Naive thymus-derived CD8-positive, alpha-beta T cell (primary cell): ENCODE measurements at regions not wholly inside any gene's neighbourhood (a gene's known extent, or its start where the extent isn't known, plus 50 kb on each side); places are given as distances from the start of the nearest gene placed in this dataset.
A peak's percentile ranks its signal among the peaks of the same experiment; 100 is the strongest.

ENCODE experiments used
- ATAC-seq, 2 donors: fragments of 150-1000 bp; cut with Tn5 transposase in 1 of 2; sonication (Bioruptor Pico), chemical (Tn5 transposase) in 1 of 2; 1 replicate in 1 of 2; 2 replicates in 1 of 2; pipeline ENCODE4 v1.10.0; 2021; ENCODE audit warnings: mild to moderate bottlenecking in 2 of 2, moderate library complexity in 2 of 2
- POLR2A ChIA-PET: fragments of 350-600 bp; sonication (Branson Sonifier 250); formaldehyde crosslinking; loops from one replicate; lab custom pipeline; 2021; ENCODE audit warnings: antibody characterized with exemption; lab: Charles Lee
- DNase-seq, 10 donors: peaks; one replicate each; pipeline versions ENCODE4 v3.0.0 to v3.0.0-alpha.2; 2020 to 2022
- H3K27ac Mint-ChIP-seq, 10 donors: one replicate each; pipeline ENCODE4 v1.8.0; 2020 to 2022; ENCODE audit warnings: mild to moderate bottlenecking in 10 of 10, mixed read lengths in 10 of 10, moderate library complexity in 4 of 10, inconsistent platforms in 1 of 10
- H3K27me3 Mint-ChIP-seq, 5 donors: one replicate each; pipeline ENCODE4 v1.8.0; 2021 to 2022; ENCODE audit warnings: mixed read lengths in 5 of 5
- H3K36me3 Mint-ChIP-seq, 3 donors: one replicate each; pipeline ENCODE4 v1.8.0; 2020 to 2022; ENCODE audit warnings: mixed read lengths in 3 of 3, mild to moderate bottlenecking in 2 of 3, inconsistent platforms in 1 of 3
- H3K4me1 Mint-ChIP-seq, 4 donors: one replicate each; pipeline ENCODE4 v1.8.0; 2021 to 2022; ENCODE audit warnings: mixed read lengths in 4 of 4
- H3K4me3 Mint-ChIP-seq, 10 donors: one replicate each; pipeline ENCODE4 v1.8.0; 2020 to 2022; ENCODE audit warnings: mild to moderate bottlenecking in 10 of 10, mixed read lengths in 10 of 10, moderate library complexity in 6 of 10, inconsistent platforms in 1 of 10
- H3K9me3 Mint-ChIP-seq, 9 donors: one replicate each; pipeline ENCODE4 v1.8.0; 2020 to 2022; ENCODE audit warnings: mixed read lengths in 9 of 9, mild to moderate bottlenecking in 3 of 9, inconsistent platforms in 1 of 9, moderate library complexity in 1 of 9

- DNase-seq (no peak), ATAC-seq (no peak)
- Mint-ChIP-seq H3K36me3 (peaks cover 0 to 4% (median 0%) of the 10 kb centered on the region in 3 donors), H3K27me3 (peaks cover 21 to 41% (median 22%) of the 10 kb centered on the region in 5 donors), H3K4me1 (peaks cover 0 to 2% (median 0%) of the 10 kb centered on the region in 4 donors), H3K4me3 (no peak overlapping the region), H3K9me3 (no peaks in the 10 kb centered on the region), H3K27ac (no peak overlapping the region)
- POLR2A ChIA-PET: no interaction called here
These were observed 241.8 kb downstream of the ALDH8A1 start for GRCh38 chr6:134708079-134708478.

DNA sequence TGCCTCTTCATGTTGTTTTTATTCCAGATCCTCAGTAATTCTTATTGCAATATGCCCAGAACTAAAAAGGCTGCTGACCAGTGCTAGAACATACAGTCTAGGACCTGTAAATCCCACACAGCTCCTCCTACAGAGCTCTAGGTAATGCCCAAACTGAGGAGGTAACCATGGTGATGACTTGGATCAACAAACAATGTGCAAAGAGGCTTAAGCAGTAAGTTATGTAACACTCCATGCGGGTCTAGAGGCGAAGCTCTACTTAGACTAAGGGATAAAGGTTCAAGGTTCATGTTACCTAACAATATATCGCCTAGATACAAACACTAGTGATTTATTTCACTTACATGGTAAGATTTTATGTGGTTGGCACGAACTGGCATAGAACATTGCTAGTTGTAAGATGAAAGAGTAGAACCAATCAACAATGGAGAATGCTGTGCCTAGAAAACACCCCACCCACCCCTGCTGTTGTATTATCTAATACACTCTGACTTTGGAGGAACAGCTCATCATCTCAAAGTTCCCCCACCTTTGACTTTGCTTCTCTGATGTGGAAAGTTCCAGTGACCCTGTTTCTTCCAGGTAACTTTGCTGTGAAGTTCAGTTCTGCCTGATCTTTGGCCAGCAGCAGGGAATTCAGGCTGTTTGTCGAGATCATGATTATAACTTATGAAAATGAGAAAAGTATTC is 242.4 kb downstream of the ALDH8A1 start:
- Mint-ChIP-seq H3K27me3 (peaks cover 19 to 41% (median 22%) of the 10 kb centered on the region in 5 donors), H3K4me3 (no peak overlapping the region), H3K9me3 (no peaks in the 10 kb centered on the region), H3K36me3 (peaks cover 0 to 4% (median 0%) of the 10 kb centered on the region in 3 donors), H3K27ac (no peak overlapping the region), H3K4me1 (peaks cover 0 to 2% (median 0%) of the 10 kb centered on the region in 4 donors)
- DNase-seq (no peak), ATAC-seq (peak in 1 of 2 donors; percentile 36)
- POLR2A ChIA-PET: no interaction called here

DNA sequence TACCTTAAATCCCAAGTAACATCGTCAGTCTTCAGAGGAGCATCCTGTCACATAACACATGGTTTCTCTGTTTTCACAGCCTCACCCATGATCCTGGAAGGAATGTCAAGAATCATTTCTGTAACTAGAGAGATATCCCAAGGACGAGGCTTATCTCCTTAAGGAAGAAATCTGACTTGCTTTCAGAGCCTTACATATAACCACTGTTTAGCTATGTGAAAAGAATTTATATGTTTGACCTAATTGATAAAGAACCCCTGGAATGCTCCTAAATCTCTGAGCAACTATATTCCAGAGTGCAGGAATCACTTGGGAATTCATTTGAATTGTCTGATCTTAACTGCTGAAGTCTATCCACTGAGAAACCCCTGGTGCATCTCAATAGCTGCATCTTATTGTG is 243.1 kb downstream of the ALDH8A1 start:
- POLR2A ChIA-PET: no interaction called here
- H3K9me3 Mint-ChIP-seq: no peaks in the 10 kb centered on the region
- ATAC-seq (no peak), DNase-seq (no peak)
- no peak overlapping the region for H3K27ac Mint-ChIP-seq
- H3K36me3 Mint-ChIP-seq: peaks cover 0 to 4% (median 0%) of the 10 kb centered on the region in 3 donors
- peaks cover 0 to 2% (median 0%) of the 10 kb centered on the region in 4 donors for H3K4me1 Mint-ChIP-seq
- no peak overlapping the region for H3K4me3 Mint-ChIP-seq
- H3K27me3 Mint-ChIP-seq: peaks cover 18 to 41% (median 22%) of the 10 kb centered on the region in 5 donors

- no peak overlapping the region for H3K27ac Mint-ChIP-seq
- peaks cover 0 to 2% (median 0%) of the 10 kb centered on the region in 4 donors for H3K4me1 Mint-ChIP-seq
- no peak overlapping the region for H3K4me3 Mint-ChIP-seq
- no peak for ATAC-seq
- peaks cover 18 to 47% (median 22%) of the 10 kb centered on the region in 5 donors for H3K27me3 Mint-ChIP-seq
- peaks cover 0 to 7% (median 0%) of the 10 kb centered on the region in 3 donors for H3K36me3 Mint-ChIP-seq
- POLR2A ChIA-PET: interaction anchor here (0.6 kb wide), 1 partner anchor 21 kb away, joined by 4 read pairs; no protein-coding TSS in a partner anchor
- DNase-seq: no peak
- no peaks in the 10 kb centered on the region for H3K9me3 Mint-ChIP-seq
These were observed 243.7 kb downstream of the ALDH8A1 start for GRCh38 chr6:134706153-134706552.

DNA sequence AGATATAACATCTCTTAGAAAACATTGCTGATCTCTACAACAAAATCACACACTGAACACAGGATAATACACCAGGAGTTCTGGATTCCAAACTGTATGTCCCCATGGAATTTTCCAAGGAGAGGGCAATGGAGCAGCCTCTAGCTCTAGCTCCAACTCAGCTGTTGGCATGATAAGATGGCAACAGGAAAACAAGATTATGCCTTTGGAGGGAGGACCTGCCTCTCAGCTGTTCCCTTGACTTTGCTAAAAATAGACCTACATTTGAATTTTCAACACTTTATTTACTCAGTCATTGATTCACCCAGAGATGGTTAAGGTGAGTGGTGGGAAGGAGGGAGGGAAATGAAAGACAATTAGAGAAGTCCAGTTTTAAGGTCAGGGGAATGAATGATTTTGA is 246.7 kb downstream of the ALDH8A1 start:
- no peak for ATAC-seq
- Mint-ChIP-seq H3K27me3 (peaks cover 13 to 39% (median 20%) of the 10 kb centered on the region in 5 donors), H3K36me3 (peaks cover 0 to 9% (median 1%) of the 10 kb centered on the region in 3 donors), H3K4me3 (no peak overlapping the region), H3K4me1 (no peaks in the 10 kb centered on the region), H3K9me3 (no peaks in the 10 kb centered on the region), H3K27ac (no peak overlapping the region)
- POLR2A ChIA-PET: no interaction called here
- DNase-seq: no peak

DNA sequence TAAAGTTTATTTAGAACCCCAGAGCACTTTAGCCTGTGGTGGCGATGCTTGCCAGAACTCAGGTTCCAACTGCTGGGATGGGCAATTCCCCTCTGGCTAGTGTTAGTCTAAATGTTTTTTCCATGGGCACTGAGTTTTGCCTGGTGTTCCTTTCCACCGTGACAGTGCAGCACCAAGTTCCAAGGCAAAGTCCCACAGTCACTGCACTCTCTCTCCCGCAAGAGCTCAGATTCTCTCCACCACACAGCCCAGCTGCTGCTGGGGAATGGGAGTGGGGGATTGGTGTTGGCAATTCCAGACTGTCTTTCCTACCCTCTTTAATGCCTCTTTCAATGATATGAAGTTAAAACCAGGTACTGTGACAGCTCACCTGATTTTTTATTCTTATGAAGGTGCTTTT is 247.6 kb downstream of the ALDH8A1 start:
- peaks cover 16 to 45% (median 24%) of the 10 kb centered on the region in 5 donors for H3K27me3 Mint-ChIP-seq
- H3K4me3 Mint-ChIP-seq: no peak overlapping the region
- no peak for ATAC-seq
- POLR2A ChIA-PET: no interaction called here
- no peak for DNase-seq
- no peaks in the 10 kb centered on the region for H3K9me3 Mint-ChIP-seq
- H3K36me3 Mint-ChIP-seq: peaks cover 0 to 9% (median 6%) of the 10 kb centered on the region in 3 donors
- no peaks in the 10 kb centered on the region for H3K4me1 Mint-ChIP-seq
- no peak overlapping the region for H3K27ac Mint-ChIP-seq

DNA sequence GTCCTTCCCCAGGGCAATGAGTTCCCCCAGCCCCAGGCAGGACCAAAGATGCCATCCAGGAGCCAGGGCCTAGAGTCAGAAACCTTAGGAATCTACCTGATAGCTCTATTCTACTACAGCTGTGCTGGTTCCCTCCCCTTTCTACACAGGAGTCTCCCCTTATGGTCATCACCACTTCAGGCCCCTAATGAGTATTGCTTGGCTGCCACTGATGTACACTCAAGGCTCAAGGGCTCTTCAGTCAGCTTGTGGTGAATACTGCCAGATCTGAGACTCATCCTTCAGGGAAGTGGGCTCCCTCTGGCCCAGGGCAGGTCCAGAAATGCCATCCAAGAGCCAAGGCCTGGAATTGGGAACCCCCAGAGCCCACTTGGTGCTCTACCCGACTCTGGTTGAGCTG is 248.6 kb downstream of the ALDH8A1 start:
- DNase-seq (no peak), ATAC-seq (no peak)
- no peaks in the 10 kb centered on the region for H3K4me1 Mint-ChIP-seq
- no peak overlapping the region for H3K27ac Mint-ChIP-seq
- POLR2A ChIA-PET: no interaction called here
- no peaks in the 10 kb centered on the region for H3K9me3 Mint-ChIP-seq
- peaks cover 0 to 9% (median 6%) of the 10 kb centered on the region in 3 donors for H3K36me3 Mint-ChIP-seq
- no peak overlapping the region for H3K4me3 Mint-ChIP-seq
- peaks cover 15 to 47% (median 20%) of the 10 kb centered on the region in 5 donors for H3K27me3 Mint-ChIP-seq

DNA sequence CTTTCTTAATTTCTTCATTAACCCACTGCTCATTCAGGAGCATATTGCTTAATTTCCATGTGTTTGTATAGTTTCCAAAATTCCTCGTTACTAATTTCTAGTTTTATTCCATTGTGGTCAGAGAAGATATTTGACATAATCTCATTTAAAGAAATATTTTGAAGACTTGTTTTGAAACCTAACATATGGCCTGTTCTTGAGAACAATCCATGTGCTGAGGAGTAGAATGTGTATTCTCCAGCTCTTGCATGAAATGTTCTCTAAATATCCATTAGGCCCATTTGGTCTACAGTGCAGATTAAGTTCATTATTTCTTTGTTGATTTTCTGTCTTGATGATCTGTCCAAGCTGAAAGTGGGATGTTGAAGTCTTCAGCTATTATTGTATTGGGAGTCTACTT is 251.7 kb downstream of the ALDH8A1 start:
- POLR2A ChIA-PET: no interaction called here
- H3K4me3 Mint-ChIP-seq: no peak overlapping the region
- no peaks in the 10 kb centered on the region for H3K9me3 Mint-ChIP-seq
- peaks cover 5 to 46% (median 12%) of the 10 kb centered on the region in 5 donors for H3K27me3 Mint-ChIP-seq
- no peak overlapping the region for H3K27ac Mint-ChIP-seq
- ATAC-seq (no peak), DNase-seq (no peak)
- H3K4me1 Mint-ChIP-seq: no peaks in the 10 kb centered on the region
- peaks cover 0 to 6% (median 4%) of the 10 kb centered on the region in 3 donors for H3K36me3 Mint-ChIP-seq

- peaks cover 0 to 10% (median under 1%) of the 10 kb centered on the region in 4 donors for H3K4me1 Mint-ChIP-seq
- H3K9me3 Mint-ChIP-seq: no peaks in the 10 kb centered on the region
- POLR2A ChIA-PET: no interaction called here
- H3K36me3 Mint-ChIP-seq: no peaks in the 10 kb centered on the region
- ATAC-seq: no peak
- DNase-seq: no peak
- peak overlapping the region in 1 of 10 donors; percentile 28 for H3K27ac Mint-ChIP-seq
- H3K27me3 Mint-ChIP-seq: peaks cover 16 to 51% (median 22%) of the 10 kb centered on the region in 5 donors
- no peak overlapping the region for H3K4me3 Mint-ChIP-seq
These were observed 257.9 kb downstream of the ALDH8A1 start for GRCh38 chr6:134692008-134692407.

- DNase-seq (no peak), ATAC-seq (no peak)
- Mint-ChIP-seq H3K9me3 (no peaks in the 10 kb centered on the region), H3K27ac (no peak overlapping the region), H3K36me3 (no peaks in the 10 kb centered on the region), H3K4me1 (peaks cover 0 to 10% (median under 1%) of the 10 kb centered on the region in 4 donors), H3K27me3 (peaks cover 16 to 45% (median 22%) of the 10 kb centered on the region in 5 donors), H3K4me3 (no peak overlapping the region)
- POLR2A ChIA-PET: no interaction called here
These were observed 258.7 kb downstream of the ALDH8A1 start for GRCh38 chr6:134691180-134691579.

GRCh38 chr6:134690048-134690447 is 259.9 kb downstream of the ALDH8A1 start:
- no peak for ATAC-seq
- POLR2A ChIA-PET: no interaction called here
- Mint-ChIP-seq H3K27ac (no peak overlapping the region), H3K9me3 (no peaks in the 10 kb centered on the region), H3K4me1 (peaks cover 0 to 10% (median under 1%) of the 10 kb centered on the region in 4 donors), H3K27me3 (peaks cover 17 to 40% (median 22%) of the 10 kb centered on the region in 5 donors), H3K36me3 (no peaks in the 10 kb centered on the region), H3K4me3 (no peak overlapping the region)
- no peak for DNase-seq

- no peaks in the 10 kb centered on the region for H3K9me3 Mint-ChIP-seq
- H3K27ac Mint-ChIP-seq: no peak overlapping the region
- H3K4me3 Mint-ChIP-seq: no peak overlapping the region
- peaks cover 17 to 36% (median 20%) of the 10 kb centered on the region in 5 donors for H3K27me3 Mint-ChIP-seq
- peaks cover 0 to 10% (median under 1%) of the 10 kb centered on the region in 4 donors for H3K4me1 Mint-ChIP-seq
- POLR2A ChIA-PET: no interaction called here
- ATAC-seq (no peak), DNase-seq (no peak)
- no peaks in the 10 kb centered on the region for H3K36me3 Mint-ChIP-seq
These were observed 260.3 kb downstream of the ALDH8A1 start for GRCh38 chr6:134689641-134690040.

DNA sequence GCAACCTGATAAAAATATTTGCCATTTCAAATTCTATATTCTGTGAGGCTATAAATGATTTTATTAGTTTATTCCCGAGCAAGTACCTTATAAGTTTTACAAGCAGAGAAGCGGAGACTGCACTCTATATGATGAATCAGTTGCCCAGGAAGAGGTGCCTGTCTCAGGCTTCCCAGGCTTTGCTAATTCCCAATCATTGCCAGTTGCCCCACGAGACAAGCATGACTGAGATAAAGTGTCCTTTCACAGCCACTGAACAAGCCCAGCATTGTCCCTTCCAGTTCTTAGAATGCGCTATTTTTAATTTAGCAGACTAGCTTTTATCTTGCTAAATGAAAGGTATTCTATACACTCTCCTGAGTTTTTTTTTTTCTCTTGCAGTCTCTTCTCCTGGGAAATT is 260.7 kb downstream of the ALDH8A1 start:
- no peaks in the 10 kb centered on the region for H3K9me3 Mint-ChIP-seq

More for the DNA sequence above, 260.7 kb downstream of the ALDH8A1 start:
- ATAC-seq (no peak), DNase-seq (no peak)
- no peak overlapping the region for H3K27ac Mint-ChIP-seq
- H3K36me3 Mint-ChIP-seq: no peaks in the 10 kb centered on the region
- H3K4me1 Mint-ChIP-seq: peaks cover 0 to 10% (median under 1%) of the 10 kb centered on the region in 4 donors
- H3K4me3 Mint-ChIP-seq: no peak overlapping the region
- POLR2A ChIA-PET: no interaction called here
- H3K27me3 Mint-ChIP-seq: peaks cover 14 to 31% (median 20%) of the 10 kb centered on the region in 5 donors
